GM12878 (cell line): ENCODE measurements at regions not wholly inside any gene's neighbourhood (a gene's known extent, or its start where the extent isn't known, plus 50 kb on each side); places are given as distances from the start of the nearest gene placed in this dataset.

Experiments used
- ATAC-seq: fragments of 200-7000 bp; cut with Tn5 transposase; 3 replicates; pipeline ENCODE4 v1.9.1; 2020; ENCODE audit warnings: mild to moderate bottlenecking, moderate library complexity
- BruUV-seq: library from RNA; stranded (reverse); fragments of 400-500 nt; replicated peaks from 2 replicates; lab custom pipeline; 2021; lab: Mats Ljungman, UMichigan
- CTCF ChIA-PET: fragments of 300-600 bp; sonication (Branson Sonifier 250); formaldehyde crosslinking; extraction: SDS; loops from one replicate; lab custom pipeline; 2021; ENCODE audit warnings: inconsistent platforms; lab: Yijun Ruan, JAX
- POLR2A ChIA-PET: fragments of 350-600 bp; formaldehyde crosslinking; extraction: SDS; loops from one replicate; lab custom pipeline; 2021; ENCODE audit warnings: inconsistent platforms; lab: Charles Lee
- RAD21 ChIA-PET: fragments of 300-600 bp; sonication (Branson Sonifier 250); formaldehyde crosslinking; loops from one replicate; lab custom pipeline; 2023; ENCODE audit warnings: antibody characterized with exemption; ENCODE audit not compliant: unreplicated experiment; lab: Charles Lee
- SMC1A ChIA-PET: fragments of 300-600 bp; sonication (Branson Sonifier 250); formaldehyde crosslinking; loops from one replicate; lab custom pipeline; 2023; ENCODE audit not compliant: unreplicated experiment, uncharacterized antibody; lab: Charles Lee
- DNase-seq: peaks from one replicate; pipeline ENCODE4 v3.0.0-alpha.2; 2011; ENCODE audit warnings: low read depth, low spot score
- FAIRE-seq: peaks from 3 replicates; lab custom pipeline; 2011; peaks lifted over from hg19 to GRCh38; lab: Jason Lieb, UNC
- H2AFZ ChIP-seq: 2 replicates; pipeline ENCODE4 v1.6.0; 2011; ENCODE audit warnings: low read depth, low read length, control low read depth; ENCODE audit not compliant: control insufficient read depth
- H3K27ac ChIP-seq: 2 replicates; pipeline ENCODE4 v1.5.1; 2011; ENCODE audit warnings: control low read depth; ENCODE audit not compliant: control insufficient read depth, insufficient read depth
- H3K27me3 ChIP-seq, 2 experiments: replicated peaks in 1 of 2; 2 replicates each; pipeline versions ENCODE4 v1.6.0 to v1.6.1; 2011; ENCODE audit warnings: low read length in 1 of 2; ENCODE audit not compliant: control insufficient read depth in 2 of 2, insufficient read depth in 2 of 2
- H3K36me3 ChIP-seq, 2 experiments: 2 replicates each; pipeline ENCODE4 v1.5.1; 2011; ENCODE audit warnings: low read length in 1 of 2; ENCODE audit not compliant: control insufficient read depth in 2 of 2, insufficient read depth in 2 of 2
- H3K4me1 ChIP-seq: 2 replicates; pipeline ENCODE4 v1.6.1; 2011; ENCODE audit warnings: mild to moderate bottlenecking, low read length, moderate library complexity, mixed read lengths; ENCODE audit not compliant: control insufficient read depth, insufficient read depth
- H3K4me2 ChIP-seq: 2 replicates; pipeline ENCODE4 v1.6.0; 2011; ENCODE audit warnings: control low read depth; ENCODE audit not compliant: control insufficient read depth, insufficient read depth
- H3K4me3 ChIP-seq: fragments of 200-600 bp; sonication (generic); 2 replicates; pipeline ENCODE4 v1.5.1; 2016
- H3K79me2 ChIP-seq: 2 replicates; pipeline ENCODE4 v1.6.0; 2011; ENCODE audit warnings: low read length; ENCODE audit not compliant: control insufficient read depth, insufficient read depth
- H3K9ac ChIP-seq: 2 replicates; pipeline ENCODE4 v1.8.0; 2011; ENCODE audit warnings: low read length, control low read depth, mixed read lengths; ENCODE audit not compliant: control insufficient read depth, insufficient read depth
- H3K9me3 ChIP-seq: replicated peaks from 3 replicates; pipeline ENCODE4 v1.5.1; 2011; ENCODE audit warnings: mild to moderate bottlenecking, low read length; ENCODE audit not compliant: control insufficient read depth, insufficient read depth
- H4K20me1 ChIP-seq: 2 replicates; pipeline ENCODE4 v1.6.0; 2011; ENCODE audit not compliant: control insufficient read depth, insufficient read depth
- CEBPZ ChIP-seq: fragments of 150-350 bp; IDR thresholded peaks from 2 replicates; pipeline ENCODE4 v1.6.1; 2016; ENCODE audit warnings: low read depth, low read length
- HDAC6 ChIP-seq: fragments of 200-600 bp; sonication (generic); IDR thresholded peaks from one replicate; pipeline ENCODE4 v1.8.0; 2017; ENCODE audit warnings: antibody characterized with exemption; ENCODE audit not compliant: unreplicated experiment
- NFIC ChIP-seq: IDR thresholded peaks from 2 replicates; pipeline ENCODE4 v1.6.1; 2012; ENCODE audit warnings: low read depth, mild to moderate bottlenecking, inconsistent platforms, low read length, moderate library complexity
- NFYA ChIP-seq: IDR thresholded peaks from 2 replicates; pipeline ENCODE4 v1.6.1; 2011; ENCODE audit warnings: low read depth, mild to moderate bottlenecking, low read length, improper control_type of control experiment, borderline replicate concordance
- NKRF ChIP-seq: fragments of 450-650 bp; conservative IDR thresholded peaks from 2 replicates; pipeline ENCODE4 v1.6.1; 2017; ENCODE audit warnings: mild to moderate bottlenecking, moderate library complexity
- SMAD1 ChIP-seq: fragments of 450-650 bp; IDR thresholded peaks from 2 replicates; pipeline ENCODE4 v1.6.1; 2018; ENCODE audit warnings: mild to moderate bottlenecking, low read depth; ENCODE audit not compliant: partially characterized antibody
- SUPT20H ChIP-seq: IDR thresholded peaks from 2 replicates; pipeline ENCODE4 v1.6.1; 2011; ENCODE audit warnings: low read depth, mild to moderate bottlenecking, low read length, moderate library complexity, borderline replicate concordance; ENCODE audit not compliant: control insufficient read depth
- WGBS: methylation state at CpG from one replicate; pipeline ENCODE4 v1.1.6; 2016; ENCODE audit warnings: low lambda C conversion rate; ENCODE audit not compliant: insufficient replicate concordance, insufficient coverage; ENCODE audit errors: missing lambda C conversion rate; 5-methylcytosine and 5-hydroxymethylcytosine counted together
- in situ Hi-C: fragments of 300-500 bp; cut with MboI; formaldehyde crosslinking; loops from 9 replicates; pipeline ENCODE4 v1.14.3; 2018; ENCODE audit warnings: mixed read lengths
- intact Hi-C: fragments of 100-400 bp; cut with micrococcal nuclease; formaldehyde crosslinking; loops from one replicate; pipeline ENCODE4 v1.14.2; 2022; ENCODE audit not compliant: unreplicated experiment

- Histone ChIP-seq H3K27me3 (no peaks in the 10 kb centered on the region), H2AFZ (no peak overlapping the region), H3K9ac (no peak overlapping the region), H3K79me2 (no peaks in the 10 kb centered on the region), H3K9me3 (no peaks in the 10 kb centered on the region), H3K4me3 (no peak overlapping the region), H3K4me1 (no peaks in the 10 kb centered on the region), H4K20me1 (no peaks in the 10 kb centered on the region), H3K4me2 (no peak overlapping the region), H3K27ac (no peak overlapping the region), H3K36me3 (no peaks in the 10 kb centered on the region)
- FAIRE-seq = no peak
- SMC1A ChIA-PET = interaction anchor here (0.8 kb wide), 1 partner anchor 11 kb away, joined by 3 read pairs; no protein-coding TSS in a partner anchor
- RAD21 ChIA-PET = no interaction called here
- POLR2A ChIA-PET = no interaction called here
- intact Hi-C loops (no loop called here), in situ Hi-C loops (no loop called here)
- WGBS = 0% methylated on average over 2 of the region's 2 CpGs
- DNase-seq = no peak
- ATAC-seq = no peak
- no TSS peak for BruUV-seq
- TF ChIP-seq NFIC (no peak), NFYA (no peak), SMAD1 (no peak), HDAC6 (no peak), CEBPZ (no peak), SUPT20H (no peak), NKRF (no peak)
- CTCF ChIA-PET = no interaction called here
These were observed 227.4 kb downstream of the INSC start for GRCh38 chr11:15342163-15342562.
